ENCODE measurements at regions not wholly inside any gene's neighbourhood (a gene's known extent, or its start where the extent isn't known, plus 50 kb on each side); places are given as distances from the start of the nearest gene placed in this dataset.

DNA sequence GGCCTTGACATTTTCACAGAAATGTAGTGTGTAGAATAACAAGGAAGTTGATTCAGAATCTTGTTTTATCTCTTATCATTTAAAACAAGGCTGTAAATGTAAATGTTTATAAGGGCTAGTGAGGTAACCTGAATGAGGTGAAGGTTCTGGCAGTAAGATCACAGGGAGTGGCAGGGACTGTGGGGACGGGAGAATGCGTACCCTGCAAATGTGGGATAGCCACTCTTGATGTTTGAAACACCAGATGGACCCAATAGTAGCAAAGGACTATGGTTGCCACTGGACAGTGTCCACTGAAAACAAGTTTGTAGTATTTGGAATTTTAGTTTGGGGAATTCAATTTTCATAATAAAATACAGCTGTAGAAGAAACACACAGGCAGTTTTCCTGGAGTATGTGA lies 155.3 kb downstream of the FHIP1A start:
- TF ChIP-seq FOXA1 (IDR thresholded peaks at IDR 0.05) (no peak), CTCF (IDR thresholded peaks at IDR 0.05; ENCODE audit: low read depth, low read length, missing input control) (no peak), EGR1 (IDR thresholded peaks at IDR 0.05; ENCODE audit: low read depth in 2 of 2) (no peak), RAD21 (IDR thresholded peaks at IDR 0.05) (no peak), GABPA (IDR thresholded peaks at IDR 0.05 in 1 of 2, conservative IDR thresholded peaks at IDR 0.05 in 1 of 2) (no peak), YY1 (IDR thresholded peaks at IDR 0.05) (no peak), REST (IDR thresholded peaks at IDR 0.05) (no peak), JUND (IDR thresholded peaks at IDR 0.05) (no peak), SP1 (IDR thresholded peaks at IDR 0.05) (no peak)
- TF ChIP-seq, protein P1, sequence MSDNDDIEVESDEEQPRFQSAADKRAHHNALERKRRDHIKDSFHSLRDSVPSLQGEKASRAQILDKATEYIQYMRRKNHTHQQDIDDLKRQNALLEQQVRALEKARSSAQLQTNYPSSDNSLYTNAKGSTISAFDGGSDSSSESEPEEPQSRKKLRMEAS (IDR thresholded peaks at IDR 0.05) = no peak
